OCI-LY3 (cell line): ENCODE measurements at regions not wholly inside any gene's neighbourhood (a gene's known extent, or its start where the extent isn't known, plus 50 kb on each side); places are given as distances from the start of the nearest gene placed in this dataset.

Source experiments
- H2AFZ ChIP-seq: fragments of 200-600, 300-600 bp; shearing (Covaris generic); 2 replicates; pipeline ENCODE4 v1.6.0; 2014; ENCODE audit warnings: antibody characterized with exemption, low read depth, low read length
- H3K27ac ChIP-seq: fragments of 200-600, 300-600 bp; sonication (generic); 2 replicates; pipeline ENCODE4 v1.5.1; 2014; ENCODE audit warnings: mild to moderate bottlenecking, low read length, moderate library complexity, mixed read lengths
- H3K27me3 ChIP-seq: fragments of 200-600, 300-600 bp; sonication (generic); 2 replicates; pipeline ENCODE4 v1.6.1; 2014; ENCODE audit warnings: low read depth, low read length, mixed read lengths
- H3K36me3 ChIP-seq: fragments of 200-600, 300-600 bp; sonication (generic); replicated peaks from 2 replicates; pipeline ENCODE3; 2014; ENCODE audit warnings: low read depth, low read length, mixed read lengths
- H3K4me1 ChIP-seq: fragments of 300-600, 200-600 bp; sonication (generic); 2 replicates; pipeline ENCODE4 v1.6.1; 2014; ENCODE audit warnings: low read length, mixed read lengths
- H3K4me2 ChIP-seq: fragments of 200-600, 300-600 bp; sonication (generic); 2 replicates; pipeline ENCODE4 v1.6.1; 2014; ENCODE audit warnings: low read length, mixed read lengths
- H3K4me3 ChIP-seq: fragments of 300-600, 200-600 bp; sonication (generic); 2 replicates; pipeline ENCODE4 v1.5.1; 2014; ENCODE audit warnings: antibody characterized with exemption, mild to moderate bottlenecking, low read length, moderate library complexity
- H3K79me2 ChIP-seq: fragments of 300-600, 200-600 bp; shearing (Covaris generic); 2 replicates; pipeline ENCODE4 v1.6.1; 2014; ENCODE audit warnings: mild to moderate bottlenecking, low read length, mixed read lengths
- H3K9ac ChIP-seq: fragments of 300-600, 200-600 bp; shearing (Covaris generic); 2 replicates; pipeline ENCODE4 v1.6.0; 2014; ENCODE audit warnings: mild to moderate bottlenecking, low read length, moderate library complexity
- H3K9me3 ChIP-seq: fragments of 200-600, 300-600 bp; shearing (Covaris generic); 2 replicates; pipeline ENCODE4 v1.6.1; 2014; ENCODE audit warnings: low read length, mixed read lengths; ENCODE audit not compliant: insufficient read depth
- H4K20me1 ChIP-seq: fragments of 200-600, 300-600 bp; sonication (generic); 2 replicates; pipeline ENCODE4 v1.6.1; 2016; ENCODE audit warnings: low read length, mixed read lengths; ENCODE audit not compliant: insufficient read depth
- CTCF ChIP-seq: fragments of 200-600, 300-600 bp; sonication (generic); IDR thresholded peaks from 2 replicates; pipeline ENCODE4 v1.5.1; 2014; ENCODE audit warnings: antibody characterized with exemption, low read length, low read depth
- EZH2phosphoT487 ChIP-seq: fragments of 200-600 bp; shearing (Covaris generic); IDR thresholded peaks from 2 replicates; pipeline ENCODE4 v1.6.1; 2018; ENCODE audit warnings: antibody characterized with exemption, mixed run types, low read depth

DNA sequence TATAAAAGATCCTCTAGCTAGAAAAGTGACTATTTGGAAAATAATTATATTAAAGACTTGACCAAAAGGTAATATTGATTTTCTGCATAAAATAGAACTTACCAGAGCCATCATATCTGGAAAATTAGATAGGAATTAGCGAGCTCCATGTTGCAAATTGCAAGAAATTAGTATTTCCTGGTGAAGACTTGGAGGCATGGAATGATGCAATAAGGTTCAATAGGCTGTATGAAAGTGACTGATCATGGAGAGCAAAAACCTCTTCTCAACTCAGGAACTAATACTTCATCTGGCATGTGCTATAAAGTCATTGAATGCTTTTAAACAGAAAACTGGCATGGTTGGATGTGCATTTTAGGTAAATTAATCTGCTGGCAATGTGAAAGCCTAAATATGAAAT is 66.3 kb upstream of the UFM1 start:
- Histone ChIP-seq H3K27ac (no peak overlapping the region), H4K20me1 (no peaks in the 10 kb centered on the region), H3K4me2 (no peak overlapping the region), H3K4me1 (no peaks in the 10 kb centered on the region), H3K4me3 (no peak overlapping the region), H2AFZ (no peak overlapping the region), H3K36me3 (no peaks in the 10 kb centered on the region), H3K27me3 (no peaks in the 10 kb centered on the region), H3K9me3 (no peaks in the 10 kb centered on the region), H3K79me2 (no peaks in the 10 kb centered on the region), H3K9ac (no peak overlapping the region)
- TF ChIP-seq EZH2phosphoT487 (no peak), CTCF (no peak)

- no peak overlapping the region for H3K27ac ChIP-seq
- TF ChIP-seq EZH2phosphoT487 = no peak
- no peak for TF ChIP-seq CTCF
- no peaks in the 10 kb centered on the region for H3K36me3 ChIP-seq
- no peaks in the 10 kb centered on the region for H3K79me2 ChIP-seq
- no peaks in the 10 kb centered on the region for H4K20me1 ChIP-seq
- no peak overlapping the region; the same call in 1 of the 2 replicates for H3K4me3 ChIP-seq
- 0 out of 2 replicates have a peak, but pooled peaks cover 5% of the 10 kb centered on the region for H3K4me1 ChIP-seq
- H3K9ac ChIP-seq = no peak overlapping the region
- H3K9me3 ChIP-seq = no peaks in the 10 kb centered on the region
- H2AFZ ChIP-seq = peak overlapping the region; percentile 46; the same call in 1 of the 2 replicates
- H3K27me3 ChIP-seq = no peaks in the 10 kb centered on the region
- peak overlapping the region; percentile 36 for H3K4me2 ChIP-seq
Measured at GRCh38 chr13:38265132-38265497, 84.5 kb upstream of the UFM1 start.

DNA sequence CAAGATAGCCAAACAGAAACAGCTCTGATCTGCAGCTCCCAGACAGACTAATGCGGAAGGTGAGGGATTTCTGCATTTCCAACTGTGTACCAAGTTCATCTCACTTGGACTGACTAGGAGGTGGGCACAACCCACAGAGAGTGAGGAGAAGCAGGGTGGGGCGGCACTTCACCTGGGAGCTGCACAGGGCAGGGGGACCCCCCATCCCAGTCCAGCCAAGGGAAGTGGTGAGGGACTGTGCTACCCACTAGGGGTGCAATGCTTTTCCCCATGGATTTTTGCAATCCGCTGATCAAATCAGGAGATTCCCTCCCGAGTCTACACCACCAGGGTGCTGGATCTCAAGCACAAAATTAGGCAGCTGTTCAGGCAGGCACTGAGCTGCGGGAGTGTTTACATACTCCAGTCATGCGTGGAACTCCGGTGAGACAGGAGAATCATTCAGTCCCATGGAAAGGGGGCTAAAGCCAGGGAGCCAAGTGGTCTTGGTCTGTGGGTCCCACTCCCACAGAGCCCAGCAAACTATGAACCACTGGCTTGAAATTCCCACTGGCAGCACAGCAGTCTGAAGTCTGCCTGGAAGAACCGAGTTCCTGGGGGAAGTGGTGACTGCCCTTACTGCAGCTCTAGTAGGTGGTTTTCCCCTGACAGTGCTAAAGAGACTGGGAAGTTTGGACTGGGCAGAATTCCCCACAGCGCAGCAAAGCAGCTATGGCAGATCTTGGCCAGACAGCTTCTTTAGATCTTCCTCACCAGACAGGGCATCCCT is 85.1 kb upstream of the UFM1 start:
- H3K4me3 ChIP-seq = no peak overlapping the region; the same call in 1 of the 2 replicates
- H2AFZ ChIP-seq = 0 out of 2 replicates have a peak overlapping the region, but pooled peaks have one; percentile 46

More for the DNA sequence above, 85.1 kb upstream of the UFM1 start:
- H4K20me1 ChIP-seq = no peaks in the 10 kb centered on the region
- H3K27me3 ChIP-seq = no peaks in the 10 kb centered on the region
- peak overlapping the region; percentile 36 for H3K4me2 ChIP-seq
- no peaks in the 10 kb centered on the region for H3K79me2 ChIP-seq
- no peaks in the 10 kb centered on the region for H3K9me3 ChIP-seq
- H3K9ac ChIP-seq = no peak overlapping the region
- H3K36me3 ChIP-seq = no peaks in the 10 kb centered on the region
- no peak for TF ChIP-seq CTCF
- TF ChIP-seq EZH2phosphoT487 = no peak
- H3K4me1 ChIP-seq = 0 out of 2 replicates have a peak, but pooled peaks cover 5% of the 10 kb centered on the region
- no peak overlapping the region for H3K27ac ChIP-seq
